ENCODE measurements at regions not wholly inside any gene's neighbourhood (a gene's known extent, or its start where the extent isn't known, plus 50 kb on each side); places are given as distances from the start of the nearest gene placed in this dataset.

DNA sequence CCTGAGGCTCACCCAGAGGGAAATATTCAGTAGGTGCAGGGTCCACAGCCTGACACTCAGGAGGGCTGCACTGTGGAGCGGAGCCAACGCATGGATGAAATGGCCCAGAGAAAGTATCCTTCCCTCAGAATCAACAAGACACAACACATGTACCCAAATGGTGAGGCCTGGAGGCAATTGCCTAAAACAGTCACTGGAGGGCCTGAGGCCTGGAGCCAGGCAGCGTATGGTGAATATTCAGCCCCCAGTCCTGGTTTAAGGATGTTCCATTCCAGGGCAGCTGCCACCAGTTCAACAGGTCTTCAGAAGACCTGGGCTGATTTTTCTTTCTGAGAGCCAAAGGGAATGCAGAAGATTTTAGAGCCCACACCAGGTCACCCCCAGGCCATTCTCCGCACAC lies 264.8 kb downstream of the INSC start:
- DNase-seq (ENCODE audit: low read depth), result no peak

DNA sequence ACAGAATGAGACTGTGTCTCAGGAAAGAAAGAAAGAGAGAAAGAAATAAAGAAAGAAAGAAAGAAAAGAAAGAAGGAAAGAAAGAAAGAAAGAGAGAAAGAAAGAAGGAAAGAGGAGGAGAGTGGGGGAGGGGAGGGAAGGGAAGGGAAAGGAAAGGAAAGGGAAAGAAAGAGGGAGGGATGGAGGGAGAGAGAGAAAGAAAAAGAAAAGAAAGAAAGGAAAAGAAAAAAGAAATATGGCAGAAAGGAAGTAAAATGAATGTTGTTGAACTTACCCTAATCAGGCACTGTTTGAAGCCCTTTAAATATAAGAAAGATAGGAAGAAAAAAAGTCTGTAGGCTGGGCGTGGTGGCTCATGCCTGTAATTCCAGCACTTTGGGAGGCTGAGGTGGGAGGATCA lies 276.1 kb downstream of the INSC start:
- DNase-seq (ENCODE audit: low read depth), result no peak

GRCh38 chr11:15396778-15397177 lies 282.1 kb downstream of the INSC start:
- DNase-seq (ENCODE audit: low read depth), result no peak

- no peak for DNase-seq (ENCODE audit: low read depth)
These were observed 292.2 kb downstream of the INSC start for GRCh38 chr11:15406851-15407351.

DNA sequence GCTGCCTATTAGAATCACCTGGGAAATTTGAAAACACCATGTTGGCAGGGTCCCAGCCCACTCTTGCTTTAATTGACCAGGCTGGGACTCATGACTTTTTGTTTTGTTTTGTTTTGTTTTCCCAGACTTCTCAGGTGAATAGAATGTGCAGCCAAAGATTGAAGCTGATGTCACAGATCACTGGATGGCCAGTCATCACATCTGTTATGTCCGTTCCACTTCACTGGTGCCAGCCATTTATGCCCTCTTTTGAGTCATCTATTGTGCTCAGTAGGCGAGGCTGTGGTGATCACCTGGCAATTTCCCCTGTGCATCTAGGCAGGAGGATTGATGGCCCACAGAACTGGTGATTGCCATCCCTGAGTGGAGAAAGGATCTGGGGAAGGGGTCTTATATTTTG lies 297.3 kb downstream of the INSC start:
- DNase-seq (ENCODE audit: low read depth), result no peak

- DNase-seq (ENCODE audit: low read depth), result no peak
These were observed 304.2 kb downstream of the INSC start for GRCh38 chr11:15418921-15419320.

DNA sequence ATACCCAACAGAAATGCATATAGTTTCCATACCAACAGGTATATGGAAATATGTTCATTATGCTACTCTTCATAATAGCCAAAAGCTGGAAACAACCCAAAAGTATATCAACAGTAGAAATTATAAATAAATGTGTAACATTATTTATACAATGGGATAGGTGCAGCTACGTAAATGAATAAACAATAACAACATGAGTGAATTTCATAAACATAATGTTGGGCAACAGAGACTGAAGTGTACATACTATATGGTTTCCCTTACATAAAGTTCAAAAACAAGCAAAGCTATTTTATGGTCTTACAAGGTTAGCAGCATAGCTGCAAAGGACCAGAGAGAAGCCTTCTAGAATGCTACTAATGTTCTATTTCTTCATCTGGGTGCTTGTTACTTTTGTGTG lies 305.0 kb downstream of the INSC start:
- DNase-seq (ENCODE audit: low read depth), result no peak

DNA sequence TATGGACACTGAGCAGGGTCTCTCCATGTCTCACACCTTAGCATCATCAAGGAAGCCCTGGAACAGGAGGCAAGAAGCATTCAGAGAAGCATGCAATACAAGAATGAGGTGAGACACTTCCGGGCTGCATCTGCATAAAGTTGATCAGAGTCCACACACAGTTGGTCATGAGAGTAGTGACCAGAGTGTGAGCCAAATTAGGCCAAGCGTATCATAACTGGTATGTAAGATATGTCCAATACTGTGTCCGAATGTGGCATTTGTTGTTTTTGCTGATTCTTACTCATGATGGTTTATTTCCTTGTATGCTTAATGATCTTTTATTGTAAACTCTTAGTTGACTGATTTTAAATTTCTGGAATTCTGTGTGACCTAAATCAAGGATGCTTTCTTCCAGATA lies 315.7 kb downstream of the INSC start:
- no peak for DNase-seq (ENCODE audit: low read depth)

DNA sequence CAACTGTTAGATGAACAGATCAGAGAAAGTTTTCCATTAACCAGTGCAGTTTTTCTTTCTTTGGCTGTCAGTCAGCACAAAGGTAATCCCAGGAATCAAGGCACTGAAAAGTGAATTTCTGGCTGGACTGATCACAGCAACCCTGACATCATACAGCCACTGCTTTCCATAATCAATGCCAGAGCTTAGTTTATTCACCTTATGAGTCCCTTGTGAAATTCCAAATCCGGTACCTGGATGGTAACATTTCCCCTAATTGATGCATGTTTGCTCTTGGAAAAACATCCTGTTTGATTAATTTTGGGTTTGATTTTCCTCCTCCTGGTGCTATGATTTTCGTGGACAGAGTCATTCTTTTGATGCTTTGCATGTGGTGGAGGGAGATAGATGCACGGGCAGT lies 319.8 kb downstream of the INSC start:
- DNase-seq (ENCODE audit: low read depth), result no peak

- no peak for DNase-seq (ENCODE audit: low read depth)
These were observed 331.6 kb downstream of the INSC start for GRCh38 chr11:15446315-15446714.

GRCh38 chr11:15446929-15447328 lies 332.2 kb downstream of the INSC start:
- DNase-seq (ENCODE audit: low read depth), result no peak

GRCh38 chr11:15451713-15452112 lies 337.0 kb downstream of the INSC start:
- DNase-seq (ENCODE audit: low read depth), result no peak

DNA sequence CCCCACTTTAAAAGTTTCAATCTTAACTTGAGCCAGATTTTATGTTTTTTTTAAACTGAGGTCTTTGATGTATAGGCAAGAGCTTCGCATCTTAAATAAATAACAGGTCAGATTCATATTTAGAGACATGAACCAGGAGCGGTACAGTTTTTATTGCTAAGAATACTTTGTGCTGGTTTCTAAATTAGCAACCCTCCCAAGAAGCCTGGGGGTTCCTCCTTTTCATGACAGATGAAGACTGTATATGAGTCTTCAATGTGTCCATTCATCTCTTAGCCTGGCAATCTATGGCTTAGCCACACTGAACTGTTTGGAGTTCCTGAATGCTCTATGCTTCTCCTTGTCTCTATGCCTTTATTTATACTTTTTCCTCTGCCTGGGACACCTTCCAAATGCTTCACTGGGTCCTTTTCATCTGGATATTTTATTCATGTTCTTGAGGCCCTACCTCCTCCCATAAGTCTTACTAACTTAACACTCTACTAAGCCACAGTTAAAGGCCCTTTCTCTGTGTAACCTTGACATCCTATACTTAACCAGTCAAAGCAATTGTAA lies 338.6 kb downstream of the INSC start:
- DNase-seq (ENCODE audit: low read depth), result no peak

DNA sequence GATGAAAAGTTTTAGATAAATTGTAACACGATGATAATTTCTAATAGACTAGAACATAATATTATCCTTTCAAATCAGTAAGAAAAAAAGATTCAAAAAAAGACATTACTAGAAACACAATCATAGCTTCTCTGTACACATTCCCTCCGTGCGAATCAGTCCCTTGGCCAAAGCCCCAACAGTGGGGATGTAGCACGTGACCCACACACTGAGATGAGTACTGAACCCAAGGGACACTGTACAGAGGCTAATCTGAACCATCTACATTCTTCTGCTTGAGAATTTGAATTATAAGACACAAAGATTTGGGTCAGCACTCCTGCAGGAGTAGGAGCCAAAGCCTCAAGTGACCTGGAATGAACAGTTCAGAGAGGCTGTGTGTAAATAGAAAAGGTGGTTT lies 353.7 kb downstream of the INSC start:
- no peak for DNase-seq (ENCODE audit: low read depth)

DNA sequence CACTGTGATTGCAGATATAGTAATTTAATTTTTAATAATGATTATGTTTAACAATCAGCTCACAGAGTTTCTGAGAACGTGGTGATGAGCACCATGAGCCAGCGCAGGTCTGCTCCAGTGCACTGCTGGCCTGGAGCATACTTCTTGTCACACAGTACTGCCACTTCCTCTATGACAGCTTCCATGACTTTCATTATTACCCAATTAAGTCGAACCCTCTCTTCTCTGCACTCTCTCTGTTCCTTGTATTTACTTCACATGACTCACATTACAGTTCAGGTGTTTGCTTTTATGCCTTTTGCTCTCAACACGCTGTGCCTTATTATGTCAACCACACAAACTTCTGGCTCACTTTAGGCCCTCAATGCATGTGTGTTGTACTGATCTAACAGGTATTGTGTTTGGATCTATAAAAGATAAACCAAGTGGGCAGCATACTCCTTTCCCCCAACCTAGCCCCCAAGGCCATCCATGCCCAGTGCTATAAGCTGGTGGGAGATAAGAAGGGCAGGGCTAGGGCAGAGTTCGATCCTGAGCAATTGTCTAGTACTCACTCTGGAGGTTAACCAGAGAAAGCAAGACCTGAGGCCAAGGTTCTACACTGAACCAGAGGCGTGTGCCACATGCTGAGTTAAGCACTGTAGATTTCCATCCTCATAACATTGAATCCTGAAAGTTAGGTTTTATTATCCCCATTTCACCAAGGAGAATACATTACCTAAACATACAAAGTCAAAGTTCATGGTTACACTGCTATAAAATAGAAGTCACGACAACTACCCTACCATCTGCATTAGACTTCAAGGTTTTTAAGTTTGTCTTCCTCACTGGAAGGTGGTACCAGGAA lies 356.5 kb downstream of the INSC start:
- no peak for DNase-seq (ENCODE audit: low read depth)

DNA sequence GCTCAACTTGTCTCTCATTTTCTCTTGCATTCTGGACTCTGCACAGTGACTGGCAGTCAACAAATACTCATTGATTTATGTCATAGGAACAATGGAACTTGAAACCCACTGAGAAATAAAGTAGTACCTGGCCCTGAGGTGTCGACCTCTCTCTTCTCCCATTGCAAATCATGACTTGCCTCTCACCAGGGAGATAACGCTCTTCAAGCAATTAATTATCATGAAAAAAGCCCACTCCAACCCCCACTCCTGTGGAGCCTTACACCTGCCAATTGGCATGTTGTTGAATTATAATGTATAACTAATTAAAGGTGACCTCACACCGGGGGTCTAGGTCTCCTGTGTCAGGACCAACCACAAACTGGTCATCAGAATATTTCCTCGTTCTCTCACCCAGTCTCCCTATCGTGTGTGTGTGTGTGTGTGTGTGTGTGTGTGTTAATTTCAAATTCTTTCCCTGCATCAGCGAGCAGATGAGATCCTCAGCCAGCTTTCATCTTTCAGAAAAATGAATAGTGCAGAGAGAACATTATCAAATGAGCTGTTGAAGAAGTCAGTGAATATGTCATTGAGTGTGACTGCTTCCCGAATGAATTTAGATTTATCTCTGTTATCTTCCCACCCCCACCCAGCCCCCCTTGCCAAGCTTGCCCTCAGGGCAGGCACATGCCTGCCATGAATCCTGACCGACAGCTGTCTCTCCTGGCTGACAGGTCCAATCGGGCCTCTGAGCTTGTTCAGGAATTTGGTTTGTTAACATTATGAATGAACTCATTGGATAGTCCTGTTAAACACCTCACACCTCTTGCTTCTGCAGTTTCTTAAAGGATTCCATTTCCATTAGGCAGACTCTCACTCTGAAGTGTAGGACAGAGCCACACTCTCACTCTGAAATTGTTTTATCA lies 357.4 kb downstream of the INSC start:
- DNase-seq (ENCODE audit: low read depth), result no peak

- DNase-seq (ENCODE audit: low read depth), result no peak
These were observed 359.5 kb downstream of the INSC start for GRCh38 chr11:15473954-15474837.

GRCh38 chr11:15476371-15476917 lies 361.7 kb downstream of the INSC start:
- DNase-seq (ENCODE audit: low read depth), result no peak

DNA sequence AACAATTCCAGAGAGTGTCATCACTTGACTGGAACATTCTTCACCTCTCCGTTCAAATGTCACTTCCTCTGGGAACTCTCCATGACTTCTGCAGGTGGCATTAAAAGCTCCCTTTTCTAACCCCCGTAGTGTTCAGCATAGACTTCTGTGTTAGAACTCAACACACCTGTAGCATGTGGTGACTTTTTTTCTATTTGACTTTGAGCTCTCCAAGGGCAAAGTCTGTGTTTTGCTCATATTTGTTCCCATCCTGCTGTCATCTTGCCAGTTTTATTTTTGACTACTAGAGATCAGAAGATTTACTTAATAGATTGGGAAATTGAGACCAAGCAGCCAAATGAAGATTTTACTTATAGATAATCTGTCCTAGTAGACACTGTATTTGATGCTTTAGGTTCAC lies 367.1 kb downstream of the INSC start:
- DNase-seq (ENCODE audit: low read depth), result no peak

- DNase-seq (ENCODE audit: low read depth), result no peak
These were observed 368.5 kb downstream of the INSC start for GRCh38 chr11:15483205-15483604.

DNA sequence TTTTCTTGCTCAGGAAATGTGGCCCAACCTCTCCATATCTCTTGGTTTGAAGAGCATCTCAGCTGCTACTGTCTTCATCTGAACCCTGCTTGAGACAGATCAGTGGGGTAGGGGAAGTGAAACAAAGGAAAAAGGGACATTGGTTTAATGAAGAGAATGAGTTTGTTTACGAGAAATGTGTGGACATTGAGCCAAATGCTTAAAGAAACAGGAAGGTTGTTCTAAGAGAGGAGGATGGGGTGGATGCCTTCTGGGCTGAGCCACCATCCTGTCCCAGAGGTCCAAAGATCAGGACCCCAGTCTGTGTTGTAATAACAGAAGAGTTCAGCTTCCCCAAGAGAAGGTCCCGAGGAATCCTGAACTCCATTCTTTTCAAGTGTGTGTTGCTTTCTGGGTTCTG lies 369.7 kb downstream of the INSC start:
- DNase-seq (ENCODE audit: low read depth), result no peak
